ENCODE measurements at regions not wholly inside any gene's neighbourhood (a gene's known extent, or its start where the extent isn't known, plus 50 kb on each side); places are given as distances from the start of the nearest gene placed in this dataset.

DNA sequence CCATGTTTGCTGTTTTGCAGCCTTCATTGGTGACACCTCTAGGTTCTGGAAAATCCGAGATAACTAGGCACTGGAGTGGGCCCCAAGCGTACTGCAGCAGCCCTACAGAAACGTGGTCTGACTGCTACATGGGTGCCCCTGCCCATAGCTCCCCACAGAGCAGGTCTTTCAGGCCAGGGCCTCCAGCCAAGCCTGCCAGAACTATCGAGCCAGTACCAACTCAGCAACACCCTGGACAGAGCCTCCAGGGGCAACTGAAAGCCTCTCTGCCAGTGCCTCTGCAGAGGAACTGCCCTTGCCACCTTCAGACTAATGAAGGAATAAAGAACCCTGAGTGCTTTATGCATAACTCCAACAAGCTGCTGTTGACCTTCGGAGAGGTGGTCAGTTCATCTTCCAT, 111.1 kb upstream of the PPP3CA start:
- Histone ChIP-seq H3K4me3 (no peak overlapping the region), H3K9ac (no peak overlapping the region), H3K36me3 (no peaks in the 10 kb centered on the region), H3K4me2 (no peak overlapping the region), H3K27ac (no peak overlapping the region), H4K20me1 (no peaks in the 10 kb centered on the region), H3K9me3 (peaks cover 27% of the 10 kb centered on the region), H3K4me1 (peaks cover 4% of the 10 kb centered on the region), H3K27me3 (no peaks in the 10 kb centered on the region)
- no peak for TF ChIP-seq Cebpa-rat (IDR thresholded peaks at IDR 0.05)

DNA sequence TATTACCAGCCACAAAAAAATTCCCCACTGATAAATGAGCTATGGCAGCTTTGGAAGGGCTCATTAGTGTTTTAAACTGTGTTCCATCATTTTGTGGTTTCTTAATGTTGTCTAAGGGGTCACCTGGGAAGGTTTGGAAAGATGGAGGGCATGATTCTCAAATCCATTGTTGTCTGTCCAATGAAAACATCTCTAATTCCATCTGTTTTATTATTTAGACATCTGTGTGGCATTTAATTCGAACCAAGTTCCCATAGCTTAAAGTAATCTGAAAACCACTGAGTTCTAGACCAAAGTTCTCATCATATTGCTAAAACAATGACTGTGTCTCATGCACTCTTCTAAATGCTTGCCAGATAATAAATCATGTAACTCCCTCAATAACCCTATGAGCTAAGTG, 103.8 kb upstream of the PPP3CA start:
- TF ChIP-seq Cebpa-rat (IDR thresholded peaks at IDR 0.05): no peak
- Histone ChIP-seq H3K4me1 (no peaks in the 10 kb centered on the region), H3K4me3 (no peak overlapping the region), H3K27me3 (no peaks in the 10 kb centered on the region), H3K36me3 (no peaks in the 10 kb centered on the region), H3K9me3 (no peaks in the 10 kb centered on the region), H3K4me2 (no peak overlapping the region), H3K9ac (no peak overlapping the region), H3K27ac (no peak overlapping the region), H4K20me1 (no peaks in the 10 kb centered on the region)

DNA sequence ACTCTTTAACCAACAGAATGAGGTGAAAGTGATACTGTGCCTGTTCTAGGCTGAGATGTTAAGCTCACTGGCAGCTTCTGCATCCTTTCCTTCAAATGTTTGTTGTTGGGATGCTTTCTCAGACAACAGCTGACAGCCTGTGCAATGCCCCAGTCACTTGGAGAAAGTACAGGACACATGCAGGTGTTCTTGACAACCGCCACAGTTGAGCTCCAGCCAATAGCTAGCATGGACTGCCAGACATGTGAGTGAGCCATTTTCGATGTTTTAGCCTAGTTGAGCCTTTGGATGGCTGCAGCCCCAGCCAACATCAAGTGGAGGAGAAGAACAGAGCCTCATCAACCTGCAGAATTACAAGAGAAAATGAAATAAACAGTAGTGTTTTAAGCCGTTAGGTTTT, 94.1 kb upstream of the PPP3CA start:
- no peaks in the 10 kb centered on the region for H4K20me1 ChIP-seq
- no peak overlapping the region for H3K4me2 ChIP-seq
- no peaks in the 10 kb centered on the region for H3K27me3 ChIP-seq
- no peaks in the 10 kb centered on the region for H3K36me3 ChIP-seq
- H3K27ac ChIP-seq: no peak overlapping the region
- H3K4me1 ChIP-seq: no peaks in the 10 kb centered on the region
- no peak overlapping the region for H3K4me3 ChIP-seq
- no peaks in the 10 kb centered on the region for H3K9me3 ChIP-seq
- no peak overlapping the region for H3K9ac ChIP-seq
- TF ChIP-seq Cebpa-rat (IDR thresholded peaks at IDR 0.05): no peak

DNA sequence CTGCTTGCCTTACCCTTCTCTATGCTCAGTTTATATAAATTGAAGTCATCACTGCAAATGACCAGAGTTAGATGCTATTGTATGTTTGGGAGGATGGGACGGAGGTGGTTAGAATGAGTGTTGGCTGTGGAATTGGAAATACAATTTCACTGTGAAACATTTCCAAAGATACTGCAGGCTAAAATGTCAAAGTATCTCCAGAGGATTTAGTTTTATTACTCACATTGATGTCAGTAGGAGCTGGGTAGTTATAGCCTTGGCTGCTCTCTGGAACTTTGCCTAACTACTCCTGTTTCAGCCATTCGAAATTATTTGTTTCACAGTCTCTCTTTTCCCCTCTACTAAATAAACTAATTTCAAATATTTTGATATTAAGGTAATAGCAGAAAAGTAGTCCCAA, 92.6 kb upstream of the PPP3CA start:
- no peak for TF ChIP-seq Cebpa-rat (IDR thresholded peaks at IDR 0.05)
- H3K27ac ChIP-seq: no peak overlapping the region
- no peaks in the 10 kb centered on the region for H3K4me1 ChIP-seq
- no peaks in the 10 kb centered on the region for H3K27me3 ChIP-seq
- no peaks in the 10 kb centered on the region for H3K36me3 ChIP-seq
- no peak overlapping the region for H3K9ac ChIP-seq
- no peaks in the 10 kb centered on the region for H4K20me1 ChIP-seq
- H3K9me3 ChIP-seq: no peaks in the 10 kb centered on the region
- H3K4me2 ChIP-seq: no peak overlapping the region
- H3K4me3 ChIP-seq: no peak overlapping the region

DNA sequence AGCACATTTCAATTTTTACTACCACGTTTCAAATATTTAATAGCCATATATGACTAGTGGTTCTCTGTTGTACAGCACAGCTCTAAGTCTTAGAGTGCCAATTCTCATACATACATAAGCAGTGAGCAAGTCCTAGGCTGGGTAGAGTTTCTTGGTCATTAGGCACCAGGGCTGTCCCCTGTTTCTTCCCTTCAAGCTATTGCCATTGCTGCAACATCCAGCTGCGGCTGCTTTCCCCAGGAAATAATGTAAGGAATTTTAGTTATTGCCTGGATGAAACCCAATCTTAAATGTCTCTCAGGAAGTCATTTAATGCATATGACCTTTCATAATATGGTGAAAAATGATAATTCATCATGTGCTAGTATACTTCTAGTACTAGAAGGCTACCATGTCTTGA, 74.1 kb upstream of the PPP3CA start:
- H4K20me1 ChIP-seq: no peaks in the 10 kb centered on the region
- peaks cover 6% of the 10 kb centered on the region for H3K9me3 ChIP-seq
- TF ChIP-seq Cebpa-rat (IDR thresholded peaks at IDR 0.05): no peak
- no peaks in the 10 kb centered on the region for H3K27me3 ChIP-seq
- no peak overlapping the region for H3K27ac ChIP-seq
- no peak overlapping the region for H3K4me2 ChIP-seq
- peaks cover 45% of the 10 kb centered on the region for H3K4me1 ChIP-seq
- no peak overlapping the region for H3K9ac ChIP-seq
- H3K36me3 ChIP-seq: no peaks in the 10 kb centered on the region
- H3K4me3 ChIP-seq: no peak overlapping the region

DNA sequence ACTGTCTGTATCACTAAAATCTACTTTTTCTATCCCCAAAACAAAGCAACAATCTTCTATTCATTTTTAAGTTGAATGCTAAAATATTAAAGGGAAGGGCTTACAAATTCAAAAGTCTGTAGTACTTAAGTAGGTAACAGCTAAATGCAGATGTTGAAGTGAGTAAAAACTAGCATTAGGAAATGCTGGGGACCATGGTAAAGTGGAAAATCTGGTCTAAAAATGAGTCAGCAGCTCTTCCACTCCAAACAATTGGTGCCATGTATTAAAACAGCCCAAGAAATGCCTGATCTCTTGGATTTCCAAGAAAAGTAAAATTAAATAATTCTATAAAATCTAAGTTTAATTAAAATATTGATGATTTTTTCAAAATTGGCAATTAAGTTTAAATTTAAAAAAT, 73.3 kb upstream of the PPP3CA start:
- H3K4me1 ChIP-seq: peaks cover 50% of the 10 kb centered on the region
- 0 out of 2 replicates have a peak, but pooled peaks cover 5% of the 10 kb centered on the region for H3K36me3 ChIP-seq
- H3K4me2 ChIP-seq: peak overlapping the region; percentile 80; the same call in 1 of the 2 replicates
- H3K9me3 ChIP-seq: peaks cover 14% of the 10 kb centered on the region
- H3K27me3 ChIP-seq: no peaks in the 10 kb centered on the region
- H3K27ac ChIP-seq: no peak overlapping the region
- H3K9ac ChIP-seq: no peak overlapping the region
- H4K20me1 ChIP-seq: no peaks in the 10 kb centered on the region
- H3K4me3 ChIP-seq: no peak overlapping the region
- no peak for TF ChIP-seq Cebpa-rat (IDR thresholded peaks at IDR 0.05)

DNA sequence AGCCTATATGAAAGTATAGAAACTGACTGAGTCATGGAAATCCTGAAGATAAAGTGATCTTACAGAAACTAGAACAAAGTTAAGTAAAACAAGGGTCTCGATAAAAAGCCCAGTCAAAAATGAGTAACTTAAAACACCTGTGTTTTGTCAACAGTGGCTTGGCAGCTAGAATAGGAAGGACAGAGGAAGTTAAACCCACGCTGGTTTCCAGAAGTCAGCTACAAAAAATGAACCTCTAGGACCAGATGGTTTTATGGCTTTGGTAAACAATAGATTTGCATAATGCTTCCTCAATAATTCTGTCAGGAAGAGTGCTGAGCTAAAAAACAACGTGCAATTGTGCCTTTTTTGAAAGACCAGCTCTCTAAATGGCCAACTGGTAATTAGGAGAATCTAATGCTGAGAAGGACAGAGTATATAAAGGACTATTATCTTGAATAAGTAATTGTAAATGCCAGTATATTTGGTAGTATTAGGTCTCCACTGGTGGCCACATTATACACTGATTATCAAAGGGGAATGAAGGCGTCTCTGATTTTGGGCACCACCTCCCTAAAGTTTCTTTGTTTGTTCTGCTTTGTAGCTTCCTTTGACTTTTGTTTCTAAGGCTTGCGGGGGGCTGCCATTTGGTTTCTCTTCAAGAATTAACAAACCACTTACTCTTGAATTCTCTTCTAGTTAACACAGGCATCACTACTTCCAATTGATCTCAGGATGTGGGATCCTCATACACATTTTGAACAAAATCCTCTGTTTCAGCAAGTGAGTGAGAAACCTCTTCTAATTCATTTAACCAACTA, 72.2 kb upstream of the PPP3CA start:
- H3K9me3 ChIP-seq: peaks cover 19% of the 10 kb centered on the region
- no peak overlapping the region for H3K9ac ChIP-seq
- 0 out of 2 replicates have a peak, but pooled peaks cover 5% of the 10 kb centered on the region for H3K36me3 ChIP-seq
- no peaks in the 10 kb centered on the region for H3K27me3 ChIP-seq
- no peak for TF ChIP-seq Cebpa-rat (IDR thresholded peaks at IDR 0.05)
- H4K20me1 ChIP-seq: no peaks in the 10 kb centered on the region
- peaks cover 55% of the 10 kb centered on the region for H3K4me1 ChIP-seq
- peak overlapping the region; percentile 64 for H3K27ac ChIP-seq
- no peak overlapping the region for H3K4me3 ChIP-seq
- H3K4me2 ChIP-seq: peak overlapping the region; percentile 80

DNA sequence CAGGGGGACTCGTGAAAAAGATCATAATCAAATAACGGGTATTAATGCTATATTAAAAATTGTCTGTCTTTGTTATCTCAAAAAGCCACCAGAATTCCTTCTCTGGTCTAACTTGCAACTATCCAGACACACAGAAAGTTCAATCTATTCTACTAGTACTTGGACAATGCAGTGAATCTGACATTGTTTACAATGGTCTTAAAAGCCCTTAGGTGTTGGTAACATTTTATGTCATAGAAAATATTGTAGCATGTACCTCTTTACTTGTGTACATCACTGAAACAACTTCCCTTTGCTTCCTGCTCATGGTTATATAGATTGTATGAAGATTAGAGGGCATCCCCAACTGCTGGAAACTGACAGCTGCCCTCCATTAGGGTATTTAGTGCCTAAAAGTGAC, 71.1 kb upstream of the PPP3CA start:
- Histone ChIP-seq H3K4me3 (peak overlapping the region; percentile 41; the same call in 1 of the 2 replicates), H3K9ac (no peak overlapping the region), H3K4me2 (peak overlapping the region; percentile 80), H3K9me3 (peaks cover 20% of the 10 kb centered on the region), H3K4me1 (peaks cover 55% of the 10 kb centered on the region), H4K20me1 (no peaks in the 10 kb centered on the region), H3K27me3 (no peaks in the 10 kb centered on the region), H3K27ac (peak overlapping the region; percentile 64), H3K36me3 (0 out of 2 replicates have a peak, but pooled peaks cover 5% of the 10 kb centered on the region)
- TF ChIP-seq Cebpa-rat (IDR thresholded peaks at IDR 0.05): no peak

DNA sequence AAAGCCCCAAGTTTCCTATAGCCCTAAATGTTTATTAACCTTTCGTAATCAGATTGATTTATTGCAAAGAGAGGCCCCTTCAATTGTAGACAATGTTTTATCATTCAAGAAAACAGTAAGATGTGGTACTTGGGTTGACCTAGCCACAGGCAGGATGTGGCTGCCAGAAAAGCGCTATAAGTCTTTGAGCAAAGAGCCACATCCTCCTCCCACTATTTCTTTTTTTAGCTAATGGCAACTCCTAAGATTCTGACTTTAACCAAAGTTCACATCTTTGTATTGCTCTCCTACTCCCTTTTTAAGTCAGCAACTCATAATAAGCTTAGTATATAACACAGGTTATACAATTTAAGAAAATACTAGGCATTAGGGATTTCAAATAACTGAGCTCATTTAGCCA, 70.7 kb upstream of the PPP3CA start:
- Histone ChIP-seq H3K36me3 (0 out of 2 replicates have a peak, but pooled peaks cover 5% of the 10 kb centered on the region), H3K4me2 (peak overlapping the region; percentile 80), H3K27ac (peak overlapping the region; percentile 64), H4K20me1 (no peaks in the 10 kb centered on the region), H3K4me3 (peak overlapping the region; percentile 41; the same call in 1 of the 2 replicates), H3K4me1 (peaks cover 55% of the 10 kb centered on the region), H3K27me3 (no peaks in the 10 kb centered on the region), H3K9me3 (peaks cover 24% of the 10 kb centered on the region), H3K9ac (no peak overlapping the region)
- no peak for TF ChIP-seq Cebpa-rat (IDR thresholded peaks at IDR 0.05)

DNA sequence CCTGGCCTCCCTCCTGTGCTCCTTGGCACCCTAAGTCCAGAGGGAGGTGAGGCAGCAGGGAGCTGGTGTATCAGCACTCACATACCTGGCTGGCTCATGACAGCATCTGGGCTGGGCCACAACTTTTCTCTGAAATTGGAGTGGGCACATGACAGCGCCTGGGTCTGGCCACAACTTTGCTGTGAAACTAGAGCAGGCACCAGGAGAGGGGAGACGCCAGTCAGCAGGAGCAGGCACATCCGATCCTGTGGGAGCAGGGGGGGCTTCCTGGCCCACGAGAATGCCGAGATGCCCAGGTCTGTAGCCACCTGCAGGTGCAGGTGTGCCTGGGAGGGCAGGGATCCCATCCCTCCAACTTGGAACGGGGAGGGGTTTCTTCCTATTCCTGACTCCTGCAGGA, 69.7 kb upstream of the PPP3CA start:
- Histone ChIP-seq H3K4me3 (peak overlapping the region; percentile 9; the same call in 1 of the 2 replicates), H3K27me3 (no peaks in the 10 kb centered on the region), H3K27ac (peak overlapping the region; percentile 70), H3K4me1 (peaks cover 55% of the 10 kb centered on the region), H3K9ac (no peak overlapping the region), H4K20me1 (no peaks in the 10 kb centered on the region), H3K9me3 (peaks cover 24% of the 10 kb centered on the region), H3K36me3 (0 out of 2 replicates have a peak, but pooled peaks cover 5% of the 10 kb centered on the region), H3K4me2 (peak overlapping the region; percentile 80)
- no peak for TF ChIP-seq Cebpa-rat (IDR thresholded peaks at IDR 0.05)

Data from BLaER1 (cell line).